Superior temporal gyrus (tissue), 1 donor: ENCODE measurements at regions not wholly inside any gene's neighbourhood (a gene's known extent, or its start where the extent isn't known, plus 50 kb on each side); places are given as distances from the start of the nearest gene placed in this dataset.

Experiments used
- DNase-seq: peaks from one replicate; pipeline ENCODE4 v3.0.0-alpha.2; 2016; ENCODE audit errors: extremely low spot score

DNA sequence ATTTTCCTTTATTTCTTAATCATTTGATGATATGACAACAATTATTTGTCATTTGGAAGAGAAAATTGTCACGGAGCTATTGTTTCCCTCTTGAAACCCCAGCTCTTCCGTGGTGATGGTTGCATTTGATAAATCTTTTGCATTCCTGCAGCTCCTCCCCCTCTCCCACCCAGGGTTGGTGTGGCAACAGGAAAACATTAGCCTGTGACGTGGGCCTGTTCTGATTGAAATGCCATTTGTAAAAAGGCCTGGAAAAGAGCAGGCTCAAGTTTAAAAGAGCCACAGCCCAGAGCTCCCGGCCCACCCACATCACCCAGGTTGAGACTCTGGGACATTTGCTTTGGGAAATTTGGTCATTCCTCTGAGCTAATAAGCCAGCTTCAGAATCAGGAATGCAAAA lies 282.5 kb downstream of the RPLP1 start:
- no peak for DNase-seq

DNA sequence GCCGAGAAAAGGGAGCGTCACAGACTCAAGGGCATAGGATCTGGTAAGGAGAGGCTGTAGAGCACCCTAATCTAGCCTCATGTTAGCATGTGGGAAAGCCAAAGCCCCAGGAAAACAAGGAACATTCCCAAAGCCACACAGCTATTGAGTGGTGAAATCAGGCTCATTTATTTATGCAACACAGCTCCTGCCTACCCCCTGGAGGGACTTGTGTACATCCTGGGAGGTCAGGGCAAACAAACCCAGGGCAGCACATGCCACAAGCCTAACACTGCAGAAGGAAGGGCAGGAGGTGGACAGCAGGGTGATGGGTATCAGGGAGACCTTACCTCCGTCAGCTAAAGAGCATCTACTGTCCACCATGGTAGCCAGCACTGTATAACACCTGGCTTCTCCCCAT lies 283.5 kb downstream of the RPLP1 start:
- DNase-seq: no peak

DNA sequence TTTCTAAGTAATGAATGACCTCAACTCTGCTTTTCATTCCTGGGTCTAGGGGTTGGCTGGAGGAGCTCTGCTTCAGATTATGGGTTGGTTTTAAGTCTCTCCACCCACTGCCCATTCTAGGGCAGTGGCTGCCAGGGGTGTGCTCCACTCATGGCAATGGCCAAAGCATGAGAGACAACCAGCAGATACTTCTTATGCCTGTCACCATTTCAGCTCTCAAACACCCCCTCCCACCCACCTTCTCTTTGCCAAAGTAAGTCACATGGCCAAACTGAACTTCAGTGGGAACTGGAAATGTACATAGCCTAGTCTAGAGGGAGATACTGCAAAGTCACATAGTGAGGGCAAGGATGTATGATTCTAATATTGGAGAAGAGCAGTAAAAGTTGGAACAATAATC lies 285.3 kb downstream of the RPLP1 start:
- DNase-seq: no peak

DNA sequence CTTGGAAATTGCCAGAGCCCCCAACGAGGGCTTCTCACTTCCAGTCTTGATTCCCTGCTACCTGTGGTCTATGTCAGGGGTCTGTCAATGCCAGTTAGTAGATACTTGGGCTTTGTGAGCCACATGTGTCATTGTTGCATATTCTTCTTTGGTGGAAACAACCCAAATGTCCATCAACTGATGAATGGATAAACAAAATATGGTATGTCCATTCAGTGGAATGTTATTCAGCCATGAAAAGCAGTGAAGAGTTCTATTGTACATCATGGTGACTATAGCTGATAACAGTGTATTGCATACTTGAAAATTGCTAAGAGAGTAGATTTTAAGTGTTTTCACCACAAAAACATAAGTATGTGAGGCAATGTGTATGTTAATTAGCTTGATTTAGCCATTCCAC lies 288.1 kb downstream of the RPLP1 start:
- no peak for DNase-seq

DNA sequence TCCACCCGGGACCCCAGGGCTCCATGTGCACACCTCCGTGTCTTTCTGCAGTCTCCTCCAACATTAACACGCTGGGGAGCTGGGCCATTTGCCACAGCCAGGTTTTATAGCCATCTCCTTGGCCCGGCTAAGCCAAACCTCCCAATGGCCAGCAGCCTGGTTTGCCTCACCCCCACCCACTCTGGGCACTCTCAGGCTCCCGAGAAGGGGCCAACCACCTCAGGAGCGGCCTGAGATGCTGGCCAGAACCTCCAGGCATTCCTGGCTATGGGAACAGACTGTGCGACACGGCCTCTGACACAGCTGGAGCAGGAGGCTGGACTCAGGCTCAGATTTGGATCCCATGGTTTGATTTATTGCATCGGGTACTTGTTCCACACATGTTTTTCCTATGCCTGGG lies 289.7 kb downstream of the RPLP1 start:
- no peak for DNase-seq

DNA sequence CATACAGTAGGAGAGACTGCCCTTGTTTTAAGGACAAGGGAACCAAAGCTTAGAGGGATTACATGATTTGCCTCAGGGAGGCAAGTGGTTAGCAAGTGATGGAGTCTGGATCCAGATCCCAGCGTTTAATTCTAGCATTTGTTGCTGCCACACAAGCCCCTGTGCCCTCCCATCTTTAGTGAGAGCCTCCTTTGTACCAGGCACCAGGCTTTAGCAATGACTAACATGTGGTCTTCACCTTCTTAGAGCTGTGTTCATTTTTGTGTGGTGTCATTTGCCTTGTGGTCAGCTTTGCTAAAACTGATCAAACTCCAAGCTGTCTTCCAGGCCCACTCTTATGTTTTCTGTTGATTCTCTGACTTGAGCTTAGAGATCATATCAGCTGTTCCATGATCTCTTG lies 290.5 kb downstream of the RPLP1 start:
- DNase-seq: no peak

DNA sequence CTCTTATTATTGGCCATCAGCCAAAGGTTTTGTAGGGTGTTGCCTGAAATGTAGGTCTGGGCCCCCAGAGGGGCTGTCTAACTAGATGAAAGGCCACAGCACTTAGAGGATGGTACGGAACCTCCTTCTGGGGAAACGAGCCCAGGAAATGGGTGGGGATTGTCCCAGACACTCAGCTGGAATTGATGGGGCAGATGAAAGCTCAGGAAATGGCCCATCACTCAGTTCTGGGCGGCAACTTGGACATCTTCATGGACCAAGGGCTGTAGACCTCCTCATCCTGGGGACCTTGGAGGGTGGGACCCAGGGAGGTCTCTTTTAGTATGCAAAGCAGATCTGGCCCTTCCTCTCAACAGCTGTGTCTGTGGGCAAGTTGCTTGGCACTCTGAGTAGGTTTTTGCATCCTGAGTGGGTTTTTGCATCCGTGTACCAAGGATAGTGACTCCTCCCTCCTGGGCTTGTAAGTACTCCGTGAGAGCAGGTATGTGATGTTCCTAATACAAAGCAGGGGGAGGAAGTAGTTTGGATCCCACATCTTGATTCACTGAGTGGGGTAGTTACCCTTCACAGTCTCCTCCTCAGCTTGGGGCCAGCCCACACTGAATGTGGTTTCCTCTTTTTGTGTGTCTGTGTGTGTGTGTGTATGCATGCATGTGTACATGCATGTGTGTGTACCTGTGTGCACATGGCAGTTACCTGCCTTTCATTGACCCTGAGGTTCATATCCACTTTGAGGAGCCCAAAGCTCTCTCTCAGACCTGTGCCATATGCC lies 292.0 kb downstream of the RPLP1 start:
- no peak for DNase-seq

DNA sequence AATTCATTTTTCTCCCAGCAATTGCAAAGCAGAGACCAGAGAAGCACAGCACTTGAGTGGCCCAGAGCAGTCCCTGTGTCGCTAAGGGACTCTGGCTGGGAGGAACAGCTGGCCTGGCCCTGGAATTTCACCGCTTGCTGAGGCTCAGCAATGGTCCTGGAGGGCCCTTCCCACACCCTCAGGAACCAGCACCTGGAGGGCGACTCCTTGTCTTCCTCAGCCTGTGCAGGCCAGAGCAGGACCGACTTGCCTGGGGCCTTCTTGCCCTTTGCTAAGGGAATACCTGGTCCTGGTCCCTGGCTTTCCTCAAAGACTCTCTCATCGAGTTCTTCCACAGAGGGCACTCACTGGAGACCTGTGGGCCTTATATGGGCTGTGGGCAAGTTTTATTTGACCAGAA lies 294.6 kb downstream of the RPLP1 start:
- DNase-seq: no peak

DNA sequence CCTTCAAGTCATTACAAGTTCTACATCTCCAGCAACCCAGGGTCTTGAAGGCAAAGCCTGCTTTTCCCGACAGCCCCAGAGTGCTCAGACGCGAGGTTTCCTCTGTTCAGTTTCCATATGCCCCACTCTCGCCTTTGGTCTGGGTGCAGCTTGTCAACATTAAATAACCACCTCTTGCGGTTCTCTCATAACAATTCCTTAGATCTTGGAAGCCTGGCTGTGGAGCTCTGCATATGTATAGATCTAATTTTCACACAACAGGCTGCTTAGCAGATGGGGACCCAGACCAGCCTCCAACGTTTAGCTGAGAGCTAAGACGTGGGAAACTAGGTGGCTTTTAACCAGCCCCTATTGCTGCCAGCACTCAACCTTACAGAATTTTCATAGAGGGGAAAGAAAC lies 295.5 kb downstream of the RPLP1 start:
- peak; percentile 48 for DNase-seq

DNA sequence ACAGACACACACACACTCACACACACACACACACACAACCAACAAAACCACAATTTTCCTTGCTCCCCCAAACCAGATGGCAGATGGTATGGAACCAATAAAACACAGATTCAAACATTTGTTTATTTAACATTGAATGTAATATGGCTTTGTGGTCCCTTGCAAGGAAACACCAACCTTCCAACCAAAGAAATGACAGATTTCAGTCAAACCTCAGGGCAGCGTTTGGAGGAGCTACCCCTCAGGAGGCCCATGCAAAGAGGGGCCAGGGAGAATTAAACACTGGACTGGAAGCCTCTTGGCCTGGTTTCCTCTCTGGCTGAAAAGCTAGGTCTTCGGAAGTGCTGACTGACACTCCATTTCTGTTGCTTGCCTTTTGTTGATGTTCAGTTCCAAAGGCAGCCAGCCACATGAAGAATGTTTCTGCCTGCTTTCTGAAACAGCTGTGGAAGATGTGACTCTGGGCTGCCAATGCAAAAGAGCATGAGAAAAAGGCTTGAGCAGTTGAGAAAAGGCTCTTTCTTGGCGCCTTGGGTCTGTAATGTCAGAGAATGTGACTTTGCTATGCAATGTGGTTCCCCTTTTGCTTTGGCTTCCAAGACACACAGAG lies 296.1 kb downstream of the RPLP1 start:
- no peak for DNase-seq

DNA sequence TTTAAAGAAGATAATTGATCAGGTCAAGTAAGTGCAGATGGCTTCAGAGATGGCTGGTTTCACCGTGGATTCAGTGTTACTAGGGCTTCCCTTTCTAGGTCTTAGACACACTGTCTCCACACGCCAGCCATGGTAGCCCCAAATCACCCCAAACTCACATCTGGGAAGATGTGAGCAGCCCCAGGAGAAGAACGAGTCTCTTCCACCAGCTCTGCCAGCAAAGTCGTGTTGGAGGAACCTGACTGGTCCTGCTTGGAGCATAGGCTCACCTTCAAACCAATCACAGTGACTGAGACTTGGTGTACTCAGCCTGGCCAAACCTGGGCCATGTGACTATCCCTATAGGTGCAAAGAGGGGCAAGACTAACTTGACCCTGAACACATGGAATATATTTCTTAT lies 296.7 kb downstream of the RPLP1 start:
- no peak for DNase-seq

DNA sequence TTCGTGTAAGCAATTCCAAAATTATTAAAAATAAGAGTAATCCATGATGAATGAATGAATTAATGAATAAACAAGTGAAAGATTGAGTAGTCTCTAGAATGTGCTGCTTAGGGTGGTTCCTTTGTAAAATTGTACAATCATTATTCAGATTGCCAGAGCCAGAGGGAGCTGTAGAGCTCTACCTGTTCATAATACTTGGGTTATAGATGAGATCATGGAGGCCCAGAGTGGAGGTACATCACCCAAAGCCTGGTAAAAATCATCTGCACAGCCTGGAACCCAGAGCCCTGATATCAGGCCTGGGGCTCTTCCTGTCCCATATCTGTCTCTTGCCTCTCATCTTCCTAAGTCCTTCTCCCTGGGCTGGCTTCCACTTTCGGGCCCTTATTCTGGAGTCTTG lies 297.2 kb downstream of the RPLP1 start:
- DNase-seq: no peak

DNA sequence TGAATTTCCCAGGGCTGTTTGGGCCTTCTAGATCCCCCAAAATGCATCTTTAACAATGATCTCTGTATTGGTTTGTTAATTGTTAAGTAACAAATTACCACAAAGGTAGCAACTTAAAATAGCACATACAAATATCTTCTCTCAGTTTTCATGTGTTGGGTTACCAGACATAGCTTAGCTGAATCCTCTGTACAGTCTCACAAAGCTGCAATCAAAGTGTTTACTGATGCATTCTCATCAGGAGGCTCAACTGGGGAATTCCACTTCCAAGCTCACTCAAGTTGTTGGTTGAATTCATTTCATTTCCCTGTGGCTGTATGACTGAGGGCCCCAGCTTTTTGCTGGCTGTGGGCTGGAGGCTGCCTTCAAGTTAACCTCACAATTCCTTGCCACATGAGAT lies 297.6 kb downstream of the RPLP1 start:
- DNase-seq: no peak

DNA sequence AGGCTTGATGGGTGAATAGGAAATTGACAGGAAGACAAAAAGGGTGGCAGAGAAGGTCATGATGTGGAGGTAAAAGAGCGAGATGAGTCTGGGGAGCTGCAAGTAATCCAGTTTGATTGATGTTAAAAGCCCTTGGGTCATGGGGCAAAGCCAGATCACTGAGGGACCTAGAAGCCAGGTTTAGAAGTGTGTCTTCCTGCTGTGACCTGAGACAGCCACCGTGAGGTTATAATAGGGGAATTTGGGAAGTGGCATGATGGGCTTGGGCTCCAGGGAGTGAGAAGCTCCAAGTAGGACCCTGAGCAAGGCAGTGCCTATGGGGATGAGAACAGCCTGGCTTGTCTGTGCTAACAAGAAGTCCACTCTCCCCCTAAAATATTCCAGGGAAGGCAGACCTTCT lies 298.5 kb downstream of the RPLP1 start:
- no peak for DNase-seq

DNA sequence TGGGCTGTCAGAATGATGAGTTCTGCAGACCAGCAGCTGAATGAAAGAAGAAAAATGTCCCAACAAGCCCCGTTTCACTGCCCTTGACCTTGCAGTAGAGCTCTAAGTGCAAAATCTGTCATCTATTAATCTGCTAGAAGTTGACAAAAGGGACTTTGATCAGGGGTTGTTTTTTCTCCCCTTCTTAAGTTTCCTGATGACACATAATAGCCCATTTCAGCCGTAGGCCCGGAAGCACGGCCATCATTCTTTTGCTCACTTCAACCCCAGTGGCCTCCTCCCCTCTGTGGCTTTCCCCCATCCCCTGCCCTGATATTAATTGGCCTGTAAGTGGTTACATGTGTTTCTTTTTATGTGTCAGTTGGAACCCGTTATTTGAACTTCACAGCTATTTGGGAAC lies 298.9 kb downstream of the RPLP1 start:
- DNase-seq: no peak

DNA sequence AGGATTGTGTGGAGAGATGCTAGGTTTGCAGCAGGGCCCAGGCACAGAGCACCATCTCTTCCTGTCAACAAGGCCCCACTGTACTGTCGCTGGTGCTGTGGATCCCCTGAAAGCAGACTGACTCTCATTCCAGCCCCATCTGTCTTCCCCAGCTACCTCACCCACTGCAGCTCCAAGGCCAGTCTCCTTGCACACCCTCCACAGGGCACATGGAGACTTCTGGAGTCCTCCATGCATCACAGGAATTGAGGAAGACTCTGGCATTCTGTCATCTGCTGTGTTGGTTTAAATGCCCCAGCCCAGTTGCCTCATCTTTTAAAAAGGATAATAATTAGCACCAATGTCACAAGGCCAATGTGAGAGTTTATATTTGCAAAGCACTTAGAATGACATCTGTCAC lies 301.2 kb downstream of the RPLP1 start:
- DNase-seq: no peak

DNA sequence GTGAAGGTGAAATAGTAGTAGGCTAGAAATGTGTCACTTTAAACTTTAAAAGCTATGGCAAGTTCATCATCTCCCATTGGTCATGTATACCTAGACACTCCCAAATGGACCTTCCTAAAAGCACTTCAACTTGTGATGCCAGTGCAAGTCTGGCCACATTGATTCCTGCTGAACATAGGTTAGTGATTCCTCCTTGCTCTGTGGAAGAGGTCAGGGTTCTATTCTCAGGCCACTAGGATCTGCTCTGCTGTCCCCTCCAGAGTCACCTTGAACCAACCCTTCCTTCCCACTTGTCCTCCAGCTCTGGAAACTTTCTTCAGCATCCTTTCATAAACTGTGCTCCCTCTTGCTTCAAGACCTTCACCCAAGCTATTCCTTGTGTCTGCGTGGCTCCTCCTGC lies 301.7 kb downstream of the RPLP1 start:
- DNase-seq: no peak

DNA sequence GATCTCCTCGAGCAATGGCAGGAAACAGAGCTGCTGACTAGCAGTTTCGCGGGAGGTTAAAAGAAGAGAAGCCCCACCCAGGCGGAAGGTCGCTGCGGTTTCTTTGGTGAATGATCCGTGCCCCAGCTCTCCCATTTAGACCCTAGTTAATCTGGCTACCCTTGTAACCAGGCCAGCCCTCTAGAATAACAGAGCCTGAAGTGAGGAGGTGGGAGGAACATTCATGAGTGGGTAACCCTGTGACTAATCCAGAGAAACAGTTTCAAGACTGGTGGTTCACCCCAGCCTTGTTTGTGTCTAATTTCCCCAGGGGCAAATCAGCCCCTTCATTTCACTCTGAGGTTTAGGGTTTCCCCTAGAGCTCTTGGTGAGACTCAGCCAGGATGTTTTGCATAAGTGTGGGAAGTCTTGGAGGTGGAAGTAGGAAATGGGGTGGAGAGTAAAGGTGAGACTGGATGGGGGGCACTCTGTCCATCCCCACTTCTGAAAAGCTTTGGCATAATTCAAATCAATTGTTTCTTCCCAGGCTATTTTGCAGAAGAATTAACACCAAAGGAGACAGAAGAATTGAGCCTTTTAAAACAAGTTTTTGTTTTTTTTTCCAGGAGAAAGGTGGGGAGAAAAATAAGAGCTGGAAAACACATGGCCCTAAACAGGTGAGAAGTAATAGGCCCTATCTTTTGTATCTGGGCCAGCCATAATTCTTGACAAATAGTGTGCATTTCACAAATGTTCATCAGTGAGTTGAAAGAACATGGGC lies 303.1 kb downstream of the RPLP1 start:
- no peak for DNase-seq

DNA sequence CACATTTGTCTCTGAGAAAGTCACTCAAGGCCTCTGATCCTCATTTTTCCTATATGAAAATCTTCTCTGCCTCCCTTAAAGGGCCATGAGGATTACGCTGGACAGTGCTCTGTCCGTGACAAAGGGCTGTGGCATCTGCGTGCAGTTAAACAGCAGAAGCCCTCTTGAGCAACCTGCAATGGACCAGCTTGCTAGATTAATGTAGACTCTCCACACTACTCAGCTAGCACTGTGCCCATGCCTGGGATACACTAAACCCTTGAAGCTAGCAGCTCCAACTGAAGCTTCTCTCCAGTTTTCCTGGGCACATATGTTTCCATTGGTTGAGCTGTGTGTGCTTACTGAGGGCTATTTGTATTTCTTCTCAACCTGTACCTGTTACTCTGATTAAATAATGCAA lies 303.8 kb downstream of the RPLP1 start:
- DNase-seq: no peak

DNA sequence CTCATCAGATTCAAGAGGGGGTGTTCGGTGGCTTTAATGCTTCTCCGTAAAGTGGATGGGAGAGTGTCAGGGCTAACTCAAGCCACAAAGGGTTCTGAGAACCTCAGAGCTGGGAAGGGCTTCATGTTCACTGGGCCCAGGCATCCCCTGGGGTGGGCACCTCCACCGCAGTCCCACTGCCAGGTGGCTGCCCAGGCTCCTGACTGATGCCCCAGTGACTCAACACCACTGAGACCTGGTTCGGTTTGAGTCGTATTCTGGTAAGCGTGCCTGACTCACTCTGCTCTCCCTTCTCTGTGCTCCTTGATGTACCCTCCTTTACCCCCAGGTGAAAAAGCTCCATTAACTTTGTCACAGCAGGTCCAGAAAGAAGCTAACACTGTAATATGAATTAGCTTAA lies 304.6 kb downstream of the RPLP1 start:
- DNase-seq: no peak

DNA sequence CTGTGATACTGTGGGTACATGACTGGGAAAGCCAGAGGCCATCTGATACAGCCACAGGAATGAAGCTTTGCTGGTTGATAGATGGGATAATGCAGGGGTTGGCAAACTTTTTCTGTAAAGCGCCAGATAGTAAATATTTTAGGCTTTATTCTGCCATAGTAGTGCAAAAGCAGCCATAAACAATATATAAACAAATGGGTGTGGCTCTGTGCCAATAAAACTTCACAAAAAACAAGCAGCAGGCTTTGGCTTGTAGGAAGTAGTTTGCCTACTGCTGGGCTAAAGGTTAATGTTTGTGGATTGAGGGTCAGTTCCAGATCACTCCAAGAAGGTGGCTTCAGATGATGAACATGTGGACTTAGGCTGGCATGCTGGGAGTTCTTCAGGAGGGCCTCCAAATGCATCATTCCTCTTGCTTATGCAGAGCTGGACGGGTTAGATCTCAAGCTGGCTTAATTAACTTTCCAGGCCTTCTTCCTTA lies 305.7 kb downstream of the RPLP1 start:
- DNase-seq: no peak

DNA sequence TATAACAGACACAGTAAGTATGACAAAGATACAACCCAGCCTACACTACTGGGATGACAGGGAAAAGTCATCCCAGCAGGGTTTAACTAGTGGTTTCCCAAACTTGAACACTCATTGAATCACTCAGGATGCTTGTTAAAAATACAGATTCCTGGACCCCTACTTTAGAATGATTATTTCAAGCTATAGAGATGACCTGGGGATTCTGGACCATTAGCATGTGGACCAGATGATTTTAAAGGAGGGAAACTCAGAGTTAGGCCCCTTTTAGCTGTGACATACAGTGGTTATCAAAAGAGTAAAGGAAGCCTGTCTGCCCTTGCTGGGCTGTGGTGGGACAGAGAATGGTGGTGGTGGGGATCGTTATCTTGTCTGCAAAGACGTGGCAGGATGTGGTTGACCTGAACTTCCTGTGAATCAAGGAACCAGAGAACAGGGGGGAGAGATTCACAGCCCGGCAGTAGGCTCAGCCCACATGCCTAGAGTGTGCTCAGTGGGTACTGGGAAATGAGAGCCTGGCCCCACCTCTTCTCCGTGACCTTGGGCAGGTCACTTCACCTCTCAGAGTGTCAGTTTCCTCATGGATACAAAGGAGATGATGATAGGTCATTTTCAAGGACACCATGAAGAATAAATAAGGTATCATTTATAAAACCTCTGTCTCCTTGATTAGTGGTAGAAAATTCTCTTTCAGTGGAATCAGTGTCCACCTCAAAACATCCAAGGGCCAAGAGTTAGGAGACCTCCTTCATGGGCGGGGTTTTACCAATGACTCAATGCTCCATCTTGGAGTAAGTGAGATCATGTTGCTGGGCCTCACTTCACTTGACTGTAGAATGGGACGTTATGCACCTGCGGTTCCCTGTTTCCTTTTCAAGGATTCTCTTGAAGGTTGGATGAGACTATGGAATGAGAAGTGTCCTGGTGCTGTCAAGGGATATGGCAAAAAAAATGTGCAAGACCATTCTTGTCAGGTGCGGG lies 306.5 kb downstream of the RPLP1 start:
- DNase-seq: no peak
